ENCODE measurements at regions not wholly inside any gene's neighbourhood (a gene's known extent, or its start where the extent isn't known, plus 50 kb on each side); places are given as distances from the start of the nearest gene placed in this dataset.

DNA sequence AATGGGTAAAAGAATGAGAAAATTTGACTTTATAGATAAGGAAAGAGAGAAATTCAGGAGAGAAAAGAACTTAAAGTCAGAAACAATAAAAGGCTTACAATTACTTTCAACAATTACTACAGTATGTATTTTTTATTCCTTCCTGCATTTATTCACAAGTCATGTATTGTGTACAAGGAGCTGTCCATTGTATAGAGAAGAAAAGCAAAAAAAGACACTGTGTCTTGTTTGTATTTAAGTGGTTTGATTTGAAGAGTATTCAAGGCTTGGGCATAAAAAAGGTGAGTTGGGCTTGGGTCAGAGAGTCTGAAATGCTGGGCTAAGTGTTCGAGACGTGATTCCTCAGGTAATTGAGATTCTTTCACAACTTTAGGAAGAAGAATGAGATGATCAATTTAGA is 394.2 kb upstream of the ROBO2 start:
- Histone ChIP-seq H3K9me3 (replicated peaks; ENCODE audit: insufficient read depth, low read length) (no peaks in the 10 kb centered on the region), H3K4me2 (ENCODE audit: low read depth, low read length) (no peak overlapping the region), H3K9me2 (replicated peaks; ENCODE audit: insufficient read depth, low read length) (no peaks in the 10 kb centered on the region), H3F3A (ENCODE audit: insufficient read depth, low read length) (no peaks in the 10 kb centered on the region), H3K27ac (ENCODE audit: low read length) (no peak overlapping the region), H3K27me3 (replicated peaks; ENCODE audit: insufficient read depth, low read length) (no peaks in the 10 kb centered on the region), H3K9ac (ENCODE audit: low read length) (no peak overlapping the region), H3K79me2 (ENCODE audit: low read length) (no peaks in the 10 kb centered on the region), H4K20me1 (ENCODE audit: insufficient read depth, low read length) (no peaks in the 10 kb centered on the region), H3K4me1 (ENCODE audit: low read length) (no peaks in the 10 kb centered on the region), H2AFZ (ENCODE audit: low read length) (no peak overlapping the region), H3K36me3 (replicated peaks; ENCODE audit: insufficient read depth, low read length) (no peaks in the 10 kb centered on the region), H3K4me3 (ENCODE audit: low read length) (no peak overlapping the region)
- DNase-seq = no peak
- TF ChIP-seq, protein P1, sequence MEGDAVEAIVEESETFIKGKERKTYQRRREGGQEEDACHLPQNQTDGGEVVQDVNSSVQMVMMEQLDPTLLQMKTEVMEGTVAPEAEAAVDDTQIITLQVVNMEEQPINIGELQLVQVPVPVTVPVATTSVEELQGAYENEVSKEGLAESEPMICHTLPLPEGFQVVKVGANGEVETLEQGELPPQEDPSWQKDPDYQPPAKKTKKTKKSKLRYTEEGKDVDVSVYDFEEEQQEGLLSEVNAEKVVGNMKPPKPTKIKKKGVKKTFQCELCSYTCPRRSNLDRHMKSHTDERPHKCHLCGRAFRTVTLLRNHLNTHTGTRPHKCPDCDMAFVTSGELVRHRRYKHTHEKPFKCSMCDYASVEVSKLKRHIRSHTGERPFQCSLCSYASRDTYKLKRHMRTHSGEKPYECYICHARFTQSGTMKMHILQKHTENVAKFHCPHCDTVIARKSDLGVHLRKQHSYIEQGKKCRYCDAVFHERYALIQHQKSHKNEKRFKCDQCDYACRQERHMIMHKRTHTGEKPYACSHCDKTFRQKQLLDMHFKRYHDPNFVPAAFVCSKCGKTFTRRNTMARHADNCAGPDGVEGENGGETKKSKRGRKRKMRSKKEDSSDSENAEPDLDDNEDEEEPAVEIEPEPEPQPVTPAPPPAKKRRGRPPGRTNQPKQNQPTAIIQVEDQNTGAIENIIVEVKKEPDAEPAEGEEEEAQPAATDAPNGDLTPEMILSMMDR (IDR thresholded peaks at IDR 0.05; ENCODE audit: low read length) = no peak
- TF ChIP-seq EZH2 (optimal IDR thresholded peaks at IDR 0.05; ENCODE audit: low read depth, low read length) (no peak), EZH2phosphoT487 (IDR thresholded peaks at IDR 0.05; ENCODE audit: low read length) (no peak)

DNA sequence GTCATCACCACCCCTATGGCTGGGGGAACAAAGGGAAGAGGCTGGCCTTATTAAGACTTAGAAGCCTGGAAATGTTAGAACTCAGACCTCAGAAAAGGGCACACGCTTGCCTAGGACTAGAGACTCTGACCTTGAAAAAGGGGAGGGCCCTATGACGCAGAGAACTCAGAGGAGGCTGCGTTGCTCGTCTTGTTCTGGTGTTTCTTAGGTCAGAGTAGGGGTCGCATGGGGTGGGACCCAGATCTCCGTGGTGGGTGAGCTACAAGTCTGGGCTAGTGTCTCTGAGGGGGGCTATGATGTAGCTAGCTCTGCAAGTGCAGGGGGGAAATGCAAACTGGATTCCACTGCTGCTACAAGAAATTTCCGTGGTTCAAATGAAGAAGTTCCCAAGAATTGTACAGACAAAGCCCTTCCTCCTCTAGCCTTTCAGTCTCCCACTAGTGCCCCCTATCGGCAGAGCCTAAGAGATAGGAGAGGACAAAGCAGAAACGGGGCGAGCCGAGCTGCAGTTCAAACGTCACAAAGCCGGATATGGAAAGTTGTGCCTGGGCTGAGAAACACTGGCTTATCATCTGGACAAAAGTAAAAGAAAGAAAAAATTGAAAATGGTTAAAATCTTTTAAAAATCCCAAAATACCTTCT is 392.9 kb upstream of the ROBO2 start:
- no peaks in the 10 kb centered on the region for H3K9me3 ChIP-seq (replicated peaks; ENCODE audit: insufficient read depth, low read length)

DNA sequence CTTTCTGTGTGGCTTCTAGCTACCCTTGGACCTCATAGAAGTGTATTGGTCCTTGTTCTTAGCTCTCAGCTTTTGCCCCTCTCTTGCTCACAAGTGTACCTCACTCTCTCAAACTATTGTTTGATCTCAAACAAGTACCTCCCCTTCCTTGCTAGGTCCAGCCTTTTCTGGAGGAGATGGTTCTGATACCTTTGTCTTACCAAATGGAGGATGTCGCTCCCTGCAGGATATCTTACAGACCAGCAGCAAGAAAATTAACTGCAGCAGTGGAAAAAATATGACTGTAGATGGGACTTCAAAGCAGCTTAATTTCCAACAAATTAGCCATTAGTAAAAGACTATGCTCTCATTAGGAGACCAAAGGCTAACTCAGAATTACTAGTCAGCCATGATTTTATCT is 388.1 kb upstream of the ROBO2 start:
- no peaks in the 10 kb centered on the region for H3K9me3 ChIP-seq (replicated peaks; ENCODE audit: insufficient read depth, low read length)
- no peaks in the 10 kb centered on the region for H4K20me1 ChIP-seq (ENCODE audit: insufficient read depth, low read length)
- no peak overlapping the region for H2AFZ ChIP-seq (ENCODE audit: low read length)
- no peaks in the 10 kb centered on the region for H3K9me2 ChIP-seq (replicated peaks; ENCODE audit: insufficient read depth, low read length)
- H3K27ac ChIP-seq (ENCODE audit: low read length) = no peak overlapping the region
- H3K4me1 ChIP-seq (ENCODE audit: low read length) = no peaks in the 10 kb centered on the region; the same call in 1 of the 2 replicates
- no peak overlapping the region for H3K4me3 ChIP-seq (ENCODE audit: low read length)
- H3K4me2 ChIP-seq (ENCODE audit: low read depth, low read length) = no peak overlapping the region
- TF ChIP-seq, protein P1 (IDR thresholded peaks at IDR 0.05; ENCODE audit: low read length) = no peak
- TF ChIP-seq EZH2phosphoT487 (IDR thresholded peaks at IDR 0.05; ENCODE audit: low read length) (no peak), EZH2 (optimal IDR thresholded peaks at IDR 0.05; ENCODE audit: low read depth, low read length) (no peak)
- DNase-seq = no peak
- no peak overlapping the region for H3K9ac ChIP-seq (ENCODE audit: low read length)
- no peaks in the 10 kb centered on the region for H3F3A ChIP-seq (ENCODE audit: insufficient read depth, low read length)
- no peaks in the 10 kb centered on the region for H3K79me2 ChIP-seq (ENCODE audit: low read length)
- no peaks in the 10 kb centered on the region for H3K36me3 ChIP-seq (replicated peaks; ENCODE audit: insufficient read depth, low read length)
- H3K27me3 ChIP-seq (replicated peaks; ENCODE audit: insufficient read depth, low read length) = no peaks in the 10 kb centered on the region

More for the DNA sequence above, 392.9 kb upstream of the ROBO2 start:
- no peak overlapping the region for H2AFZ ChIP-seq (ENCODE audit: low read length)
- H3K27me3 ChIP-seq (replicated peaks; ENCODE audit: insufficient read depth, low read length) = no peaks in the 10 kb centered on the region
- no peaks in the 10 kb centered on the region for H3K4me1 ChIP-seq (ENCODE audit: low read length)
- H3K4me3 ChIP-seq (ENCODE audit: low read length) = no peak overlapping the region
- H3K9me2 ChIP-seq (replicated peaks; ENCODE audit: insufficient read depth, low read length) = no peaks in the 10 kb centered on the region
- H3K79me2 ChIP-seq (ENCODE audit: low read length) = no peaks in the 10 kb centered on the region
- no peak for DNase-seq
- TF ChIP-seq, protein P1 (IDR thresholded peaks at IDR 0.05; ENCODE audit: low read length) = no peak
- TF ChIP-seq EZH2phosphoT487 (IDR thresholded peaks at IDR 0.05; ENCODE audit: low read length) (no peak), EZH2 (optimal IDR thresholded peaks at IDR 0.05; ENCODE audit: low read depth, low read length) (no peak)
- H3K27ac ChIP-seq (ENCODE audit: low read length) = no peak overlapping the region
- H3F3A ChIP-seq (ENCODE audit: insufficient read depth, low read length) = no peaks in the 10 kb centered on the region
- H3K36me3 ChIP-seq (replicated peaks; ENCODE audit: insufficient read depth, low read length) = no peaks in the 10 kb centered on the region
- no peak overlapping the region for H3K4me2 ChIP-seq (ENCODE audit: low read depth, low read length)
- H3K9ac ChIP-seq (ENCODE audit: low read length) = no peak overlapping the region
- H4K20me1 ChIP-seq (ENCODE audit: insufficient read depth, low read length) = no peaks in the 10 kb centered on the region
